Colonic mucosa (tissue), 4 donors: ENCODE measurements at regions not wholly inside any gene's neighbourhood (a gene's known extent, or its start where the extent isn't known, plus 50 kb on each side); places are given as distances from the start of the nearest gene placed in this dataset.

Experiments
- DNase-seq: peaks from one replicate; pipeline ENCODE4 v3.0.0-alpha.2; 2020
- H3K27ac ChIP-seq: fragments of 200-600 bp; one replicate; pipeline ENCODE4 v1.8.0; 2021
- H3K27me3 ChIP-seq: fragments of 200-600 bp; one replicate; pipeline ENCODE4 v1.8.0; 2021
- H3K36me3 ChIP-seq: fragments of 200-600 bp; one replicate; pipeline ENCODE4 v1.8.0; 2021
- H3K4me1 ChIP-seq: fragments of 200-600 bp; one replicate; pipeline ENCODE4 v1.8.0; 2021; ENCODE audit warnings: mild to moderate bottlenecking
- H3K4me3 ChIP-seq: fragments of 200-600 bp; one replicate; pipeline ENCODE4 v1.8.0; 2021
- H3K9ac ChIP-seq, 2 donors: one replicate each; pipeline ENCODE4 v1.7.0; 2013; ENCODE audit warnings: control low read depth in 2 of 2, low read depth in 2 of 2, low read length in 2 of 2
- H3K9me3 ChIP-seq: fragments of 200-600 bp; one replicate; pipeline ENCODE4 v1.8.0; 2021
- CTCF ChIP-seq: fragments of 200-600 bp; IDR thresholded peaks from one replicate; pipeline ENCODE4 v1.8.0; 2022; ENCODE audit warnings: antibody characterized with exemption, mild to moderate bottlenecking
- intact Hi-C: fragments of 100-400 bp; cut with DNase I; formaldehyde crosslinking; loops from one replicate; pipeline ENCODE4 v1.14.1; 2022
- donor health status: healthy.
- donor health status: DM: no; HTN: no; CAD: no.
- donor health status: DM: no; HTN: no; CAD: no.

GRCh38 chr20:17827079-17827478, 127.3 kb downstream of the BANF2 start:
- Histone ChIP-seq H3K27ac (no peak overlapping the region), H3K36me3 (no peaks in the 10 kb centered on the region), H3K9me3 (no peaks in the 10 kb centered on the region), H3K27me3 (no peaks in the 10 kb centered on the region), H3K4me1 (peaks cover 6% of the 10 kb centered on the region), H3K4me3 (no peak overlapping the region), H3K9ac (no peak overlapping the region)
- no peak for DNase-seq
- intact Hi-C loops, result no loop called here
- no peak for TF ChIP-seq CTCF

- H3K4me1 ChIP-seq, result peaks cover 12% of the 10 kb centered on the region
Observed at GRCh38 chr20:17825960-17826843, 126.4 kb downstream of the BANF2 start.

DNA sequence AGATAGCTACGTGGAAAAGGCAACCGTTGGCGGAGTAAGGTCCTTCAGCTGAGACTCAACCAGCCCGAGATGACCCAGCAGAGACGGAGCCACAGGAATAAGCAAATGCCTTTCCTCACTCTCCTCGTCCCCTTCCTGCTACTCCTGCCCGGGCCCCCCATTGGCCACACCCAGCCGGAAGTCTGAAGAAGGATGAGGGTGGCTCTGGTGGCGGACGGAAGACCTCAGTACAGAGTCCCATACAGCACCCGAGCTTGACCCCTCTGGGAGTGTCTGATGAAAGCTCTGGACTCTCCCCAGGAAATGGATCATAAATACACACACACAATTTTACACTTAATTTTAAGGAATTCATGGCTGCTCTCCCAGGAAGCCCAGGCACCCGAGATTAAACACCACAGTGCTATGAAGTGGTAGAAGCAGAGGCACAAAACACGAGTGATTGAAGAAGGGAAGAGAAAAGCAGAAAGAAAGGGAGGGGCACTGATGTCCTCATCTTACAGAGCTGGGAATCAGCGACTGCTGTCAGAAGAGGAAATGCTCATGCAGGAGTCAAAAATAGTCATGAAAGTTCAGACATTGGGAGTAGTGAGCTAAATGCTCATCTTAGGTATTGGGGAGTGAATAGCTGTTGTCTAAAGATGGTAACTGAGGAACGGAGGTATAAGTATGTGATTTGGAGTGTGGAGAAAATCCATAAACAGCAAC, 125.6 kb downstream of the BANF2 start:
- Histone ChIP-seq H3K9me3 (no peaks in the 10 kb centered on the region), H3K4me1 (peaks cover 12% of the 10 kb centered on the region), H3K4me3 (no peak overlapping the region), H3K36me3 (no peaks in the 10 kb centered on the region), H3K9ac (no peak overlapping the region), H3K27ac (no peak overlapping the region), H3K27me3 (no peaks in the 10 kb centered on the region)
- intact Hi-C loops, result no loop called here
- DNase-seq, result no peak
- TF ChIP-seq CTCF, result no peak

More at GRCh38 chr20:17825960-17826843, 126.4 kb downstream of the BANF2 start:
- Histone ChIP-seq H3K4me3 (no peak overlapping the region), H3K9me3 (no peaks in the 10 kb centered on the region), H3K27me3 (no peaks in the 10 kb centered on the region), H3K27ac (no peak overlapping the region), H3K9ac (no peak overlapping the region), H3K36me3 (no peaks in the 10 kb centered on the region)
- DNase-seq, result no peak
- TF ChIP-seq CTCF, result no peak
- intact Hi-C loops, result no loop called here

DNA sequence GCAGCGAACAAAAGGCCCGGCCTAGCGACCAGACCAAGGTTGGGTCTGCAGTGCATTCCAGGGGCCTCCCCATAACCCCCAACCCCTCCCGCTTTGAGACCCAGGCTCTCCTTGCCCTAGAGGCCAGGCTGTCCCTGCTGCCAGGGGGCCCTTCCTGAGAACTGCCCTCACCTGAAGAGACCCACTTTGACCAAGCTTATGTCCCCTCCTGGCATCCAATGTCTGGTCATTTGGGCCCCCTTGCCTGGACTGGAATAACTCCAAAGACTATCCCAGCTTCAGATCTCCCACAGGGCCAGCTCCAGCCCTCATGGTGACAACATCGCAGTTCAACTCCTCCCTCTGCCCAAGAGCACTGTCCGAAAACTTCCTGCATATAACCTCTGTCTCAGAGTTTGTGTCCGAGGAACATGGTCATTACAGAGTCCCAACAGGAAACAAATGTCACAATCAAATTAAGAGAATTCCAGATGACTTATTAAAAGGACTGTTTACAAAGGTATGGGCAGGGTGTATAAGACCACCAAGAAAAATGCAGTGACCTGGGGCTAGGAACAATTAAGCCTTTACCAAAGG, 125.0 kb downstream of the BANF2 start:
- TF ChIP-seq CTCF, result no peak
- intact Hi-C loops, result no loop called here
- Histone ChIP-seq H3K4me3 (no peak overlapping the region), H3K4me1 (peaks cover 12% of the 10 kb centered on the region), H3K27ac (peak overlapping the region; percentile 82), H3K27me3 (no peaks in the 10 kb centered on the region), H3K36me3 (no peaks in the 10 kb centered on the region), H3K9me3 (no peaks in the 10 kb centered on the region), H3K9ac (no peak overlapping the region)
- DNase-seq, result no peak

DNA sequence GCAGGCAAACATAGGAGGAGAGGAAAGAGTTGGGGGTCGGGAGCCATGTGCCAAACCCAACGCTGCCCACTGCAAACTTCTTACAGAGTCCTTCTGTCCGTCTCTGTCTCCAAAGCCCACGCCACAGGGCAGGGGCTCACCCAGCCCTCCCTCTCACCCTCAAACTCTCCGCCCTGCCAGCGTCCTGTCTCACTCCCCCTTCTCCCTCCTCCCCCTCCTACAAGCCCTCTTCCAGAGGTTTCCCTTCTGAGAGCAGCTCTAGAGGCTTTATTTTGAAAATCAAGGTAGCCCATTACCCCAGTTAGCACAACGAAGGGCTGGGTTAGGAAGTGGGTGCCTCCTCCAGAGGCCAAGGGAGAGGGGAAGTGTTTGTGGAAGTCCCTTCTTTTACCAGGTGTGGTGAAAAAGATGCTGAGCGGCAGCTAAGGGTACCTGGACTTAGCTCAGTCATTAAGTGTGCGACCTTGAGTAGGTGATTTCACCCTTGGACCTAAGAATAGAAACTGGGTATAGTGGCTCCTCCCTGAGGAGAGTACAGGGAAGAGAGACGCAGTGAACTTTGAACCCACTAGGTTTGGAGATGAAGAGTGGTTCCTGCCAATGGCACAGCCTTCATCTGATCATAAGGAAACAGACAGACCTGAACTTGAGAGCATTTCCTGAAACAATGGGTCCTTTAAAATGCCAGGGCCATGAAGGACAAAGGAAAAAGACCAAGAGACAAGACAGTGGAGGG, 123.8 kb downstream of the BANF2 start:
- TF ChIP-seq CTCF, result no peak
- Histone ChIP-seq H3K36me3 (no peaks in the 10 kb centered on the region), H3K9me3 (no peaks in the 10 kb centered on the region), H3K27me3 (no peaks in the 10 kb centered on the region), H3K4me3 (no peak overlapping the region), H3K9ac (peak overlapping the region in 1 of 2 donors; percentile 79), H3K4me1 (peaks cover 12% of the 10 kb centered on the region), H3K27ac (peak overlapping the region; percentile 82)
- intact Hi-C loops, result no loop called here
- peak; percentile 80 for DNase-seq
